ENCODE measurements at regions not wholly inside any gene's neighbourhood (a gene's known extent, or its start where the extent isn't known, plus 50 kb on each side); places are given as distances from the start of the nearest gene placed in this dataset.

GRCh38 chrX:43573441-43574015, 82.6 kb upstream of the MAOA start:
- no peak for TF ChIP-seq CTCF (IDR thresholded peaks at IDR 0.05)
- Histone ChIP-seq H3K4me1 (no peaks in the 10 kb centered on the region), H3K27me3 (ENCODE audit: insufficient read depth in 3 of 3, low read length in 2 of 3) (no peaks in the 10 kb centered on the region), H3K9me3 (no peaks in the 10 kb centered on the region), H3K4me3 (no peak overlapping the region), H3K27ac (no peak overlapping the region), H3K36me3 (ENCODE audit: insufficient read depth in 1 of 2, low read depth in 1 of 2) (no peaks in the 10 kb centered on the region)
- intact Hi-C loops (cut with DNase I), result no loop called here
- ATAC-seq, result no peak
- no peak for DNase-seq

- no peak for TF ChIP-seq CTCF (IDR thresholded peaks at IDR 0.05)
- WGBS, 3 donors, result 75 to 92% (median 88%) methylated on average over 4 of the region's 4 CpGs
- Histone ChIP-seq H3K27ac (no peak overlapping the region), H3K9me3 (no peaks in the 10 kb centered on the region), H3K27me3 (ENCODE audit: insufficient read depth in 3 of 3, low read length in 2 of 3) (peaks cover 0 to 6% (median 0%) of the 10 kb centered on the region in 3 donors), H3K36me3 (ENCODE audit: insufficient read depth in 1 of 2, low read depth in 1 of 2) (no peaks in the 10 kb centered on the region), H3K4me1 (no peaks in the 10 kb centered on the region), H3K4me3 (no peak overlapping the region)
- ATAC-seq (no peak), DNase-seq (no peak)
- intact Hi-C loops (cut with DNase I), result no loop called here
Measured at GRCh38 chrX:43580621-43581020, 75.5 kb upstream of the MAOA start.

- H3K4me3 ChIP-seq, result no peak overlapping the region
- ATAC-seq (no peak), DNase-seq (no peak)
- no peak for TF ChIP-seq CTCF (IDR thresholded peaks at IDR 0.05)
- intact Hi-C loops (cut with DNase I), result no loop called here
- H3K27ac ChIP-seq, result no peak overlapping the region
- no peaks in the 10 kb centered on the region for H3K4me1 ChIP-seq
- H3K36me3 ChIP-seq (ENCODE audit: insufficient read depth in 1 of 2, low read depth in 1 of 2), result no peaks in the 10 kb centered on the region
- WGBS, 3 donors, result 69 to 78% (median 75%) methylated on average over 2 of the region's 2 CpGs
- H3K27me3 ChIP-seq (ENCODE audit: insufficient read depth in 3 of 3, low read length in 2 of 3), result peaks cover 0 to 6% (median 0%) of the 10 kb centered on the region in 3 donors
- no peaks in the 10 kb centered on the region for H3K9me3 ChIP-seq
Measured at GRCh38 chrX:43581167-43581566, 74.9 kb upstream of the MAOA start.

- peak in 2 of 4 donors; percentile 35 to 63 for ATAC-seq
- H3K9me3 ChIP-seq, result no peaks in the 10 kb centered on the region
Measured at GRCh38 chrX:43581888-43582539, 74.1 kb upstream of the MAOA start.

More at GRCh38 chrX:43581888-43582539, 74.1 kb upstream of the MAOA start:
- Histone ChIP-seq H3K27me3 (ENCODE audit: insufficient read depth in 3 of 3, low read length in 2 of 3) (peaks cover 0 to 6% (median 0%) of the 10 kb centered on the region in 3 donors), H3K27ac (no peak overlapping the region), H3K4me1 (no peaks in the 10 kb centered on the region), H3K36me3 (ENCODE audit: insufficient read depth in 1 of 2, low read depth in 1 of 2) (no peaks in the 10 kb centered on the region), H3K4me3 (no peak overlapping the region)
- intact Hi-C loops (cut with DNase I), result no loop called here
- TF ChIP-seq CTCF (IDR thresholded peaks at IDR 0.05), result no peak
- whole genome bisulfite sequencing, 3 donors, result 76 to 84% (median 80%) methylated on average over 5 of the region's 5 CpGs
- no peak for DNase-seq
